SU-DHL-6 (cell line): ENCODE measurements at regions not wholly inside any gene's neighbourhood (a gene's known extent, or its start where the extent isn't known, plus 50 kb on each side); places are given as distances from the start of the nearest gene placed in this dataset.

Experiments used
- CTCF ChIP-seq: fragments of 200-600 bp; sonication (generic); IDR thresholded peaks from one replicate; pipeline ENCODE4 v1.5.1; 2017; ENCODE audit warnings: antibody characterized with exemption, mild to moderate bottlenecking, low read length, moderate library complexity; ENCODE audit not compliant: insufficient read depth, poor library complexity, severe bottlenecking
- EZH2phosphoT487 ChIP-seq: fragments of 200-600 bp; sonication (generic), shearing (Covaris generic); conservative IDR thresholded peaks from 2 replicates; pipeline ENCODE4 v1.6.1; 2018; ENCODE audit warnings: mild to moderate bottlenecking, antibody characterized with exemption, low read length, moderate library complexity, mixed read lengths

- TF ChIP-seq CTCF (no peak), EZH2phosphoT487 (no peak)
Observed at GRCh38 chr15:30783019-30783418, 120.7 kb upstream of the FAN1 start.
